GM21619 (cell line): ENCODE measurements at regions not wholly inside any gene's neighbourhood (a gene's known extent, or its start where the extent isn't known, plus 50 kb on each side); places are given as distances from the start of the nearest gene placed in this dataset.
"Not testable (repeated sequence)": the region's sequence is repeated elsewhere in the genome, so short reads cannot be mapped to it uniquely, and the experiment has no call there.

Experiments
- ATAC-seq: cut with Tn5 transposase; IDR thresholded peaks from one replicate; pipeline ENCODE4 v1.9.1; 2021; ENCODE audit not compliant: unreplicated experiment

DNA sequence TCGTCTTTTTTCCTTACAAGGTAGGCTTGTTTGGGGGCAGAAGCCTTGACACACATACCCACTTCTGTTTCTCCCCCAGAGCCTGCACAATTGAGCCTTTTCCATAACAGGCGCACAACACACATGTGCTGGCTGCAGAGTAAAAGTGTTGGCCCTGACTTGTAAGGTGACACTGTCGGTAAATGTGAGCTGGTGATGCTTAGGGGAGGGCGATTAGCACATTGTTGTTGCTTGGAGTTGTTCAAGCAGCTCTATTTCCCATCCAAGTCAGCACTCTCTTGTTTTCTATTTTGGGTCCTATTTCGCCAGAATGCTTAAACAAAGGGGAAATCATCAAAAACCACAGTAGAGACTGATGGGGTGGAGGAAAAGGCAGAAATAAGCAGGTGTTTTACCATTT, 51.9 kb upstream of the PTPRJ start:
- no peak for ATAC-seq

DNA sequence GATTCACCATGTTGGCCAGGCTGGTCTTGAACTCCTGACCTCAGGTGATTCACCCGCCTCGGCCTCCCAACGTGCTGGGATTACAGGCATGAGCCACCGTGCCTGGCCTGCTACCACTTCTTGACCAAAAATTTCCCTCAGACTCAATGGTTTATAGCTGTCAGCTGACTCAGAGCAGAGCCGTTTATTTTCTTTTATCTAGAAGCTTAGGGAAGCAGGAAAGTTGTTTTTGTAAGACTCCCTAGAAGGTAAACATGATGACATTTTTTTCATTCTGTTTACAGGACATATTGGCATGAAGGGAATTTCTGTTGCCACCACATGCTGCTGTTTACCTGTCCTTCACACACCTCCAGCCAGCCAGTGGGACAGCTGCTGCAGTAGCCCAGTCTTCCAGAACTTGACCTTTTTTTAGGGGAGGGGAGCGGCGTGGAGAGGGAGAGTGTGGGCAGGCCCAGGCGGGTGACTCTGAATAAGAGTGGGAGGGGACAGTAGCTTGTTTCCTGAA, 56.1 kb upstream of the PTPRJ start:
- no peak for ATAC-seq

- no peak for ATAC-seq
Measured at GRCh38 chr11:47923667-47924066, 56.7 kb upstream of the PTPRJ start.

DNA sequence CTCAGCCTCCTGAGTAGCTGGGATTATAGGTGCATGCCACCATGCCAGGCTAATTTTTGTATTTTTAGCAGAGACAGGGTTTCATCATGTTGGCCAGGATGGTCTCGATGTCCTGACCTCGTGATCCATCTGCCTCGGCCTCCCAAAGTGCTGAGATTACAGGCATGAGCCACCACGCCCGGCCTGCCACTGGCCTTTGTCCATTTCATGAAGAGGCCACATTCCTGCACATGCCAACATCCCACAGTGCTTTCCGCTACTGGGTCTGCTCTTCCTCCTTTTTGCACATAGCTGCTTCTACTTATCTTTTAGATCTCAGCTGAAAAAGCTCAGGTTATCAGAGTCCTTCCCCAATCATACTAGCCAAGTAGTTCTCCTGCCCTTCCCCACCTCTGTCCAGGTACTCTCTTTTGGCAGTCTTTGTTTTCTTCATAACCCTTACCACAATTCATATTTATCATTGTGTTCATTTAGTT, 59.2 kb upstream of the PTPRJ start:
- ATAC-seq, result not testable (repeated sequence)

- no peak for ATAC-seq
Measured at GRCh38 chr11:47918882-47919495, 61.4 kb upstream of the PTPRJ start.

- ATAC-seq, result no peak
Measured at GRCh38 chr11:47918370-47918690, 62.0 kb upstream of the PTPRJ start.

- no peak for ATAC-seq
Measured at GRCh38 chr11:47917599-47918369, 62.6 kb upstream of the PTPRJ start.

DNA sequence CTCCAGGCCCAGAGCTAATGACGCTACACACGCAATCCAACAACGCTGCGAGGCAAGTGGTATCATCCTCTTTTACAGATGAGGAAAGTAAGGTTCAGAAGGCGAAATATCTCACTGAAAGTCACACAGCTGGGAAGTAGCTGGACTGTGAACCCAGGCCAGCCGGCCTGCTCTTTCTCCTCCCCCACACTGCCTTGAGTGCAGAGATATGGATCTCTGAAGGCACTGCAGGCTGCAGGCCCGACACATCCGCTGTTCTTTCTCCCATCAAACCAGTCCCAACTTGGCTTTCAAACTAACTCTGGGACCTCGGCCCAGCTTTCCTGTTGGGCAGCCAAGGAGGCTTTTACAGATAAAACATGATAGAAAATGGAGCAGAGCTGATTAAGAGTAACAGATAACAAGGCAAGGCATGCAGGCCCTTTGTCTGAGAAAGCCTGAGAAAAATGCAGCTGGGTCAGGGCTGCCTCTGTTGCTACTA, 64.0 kb upstream of the PTPRJ start:
- ATAC-seq, result no peak

- no peak for ATAC-seq
Measured at GRCh38 chr11:47915783-47916182, 64.6 kb upstream of the PTPRJ start.

GRCh38 chr11:47915374-47915773, 65.0 kb upstream of the PTPRJ start:
- ATAC-seq, result no peak

DNA sequence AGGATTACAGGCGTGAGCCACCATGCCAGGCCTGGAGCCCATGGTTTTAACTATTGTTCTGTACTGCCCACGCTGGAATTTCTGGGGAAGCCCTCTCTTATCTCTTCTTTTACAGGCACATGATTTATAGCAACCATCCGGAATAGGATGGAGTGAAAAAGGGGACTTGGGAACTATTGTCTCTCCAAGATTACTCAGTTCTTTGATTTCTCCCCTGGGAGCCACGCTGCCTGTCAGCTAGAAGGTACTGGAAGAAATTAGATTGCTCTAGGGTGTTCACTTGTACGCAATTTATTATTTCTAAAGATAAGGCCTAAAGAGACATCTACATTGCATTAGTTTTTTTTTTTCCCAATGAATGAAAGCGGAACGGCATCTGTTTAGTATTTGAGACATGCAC, 65.6 kb upstream of the PTPRJ start:
- ATAC-seq, result no peak

DNA sequence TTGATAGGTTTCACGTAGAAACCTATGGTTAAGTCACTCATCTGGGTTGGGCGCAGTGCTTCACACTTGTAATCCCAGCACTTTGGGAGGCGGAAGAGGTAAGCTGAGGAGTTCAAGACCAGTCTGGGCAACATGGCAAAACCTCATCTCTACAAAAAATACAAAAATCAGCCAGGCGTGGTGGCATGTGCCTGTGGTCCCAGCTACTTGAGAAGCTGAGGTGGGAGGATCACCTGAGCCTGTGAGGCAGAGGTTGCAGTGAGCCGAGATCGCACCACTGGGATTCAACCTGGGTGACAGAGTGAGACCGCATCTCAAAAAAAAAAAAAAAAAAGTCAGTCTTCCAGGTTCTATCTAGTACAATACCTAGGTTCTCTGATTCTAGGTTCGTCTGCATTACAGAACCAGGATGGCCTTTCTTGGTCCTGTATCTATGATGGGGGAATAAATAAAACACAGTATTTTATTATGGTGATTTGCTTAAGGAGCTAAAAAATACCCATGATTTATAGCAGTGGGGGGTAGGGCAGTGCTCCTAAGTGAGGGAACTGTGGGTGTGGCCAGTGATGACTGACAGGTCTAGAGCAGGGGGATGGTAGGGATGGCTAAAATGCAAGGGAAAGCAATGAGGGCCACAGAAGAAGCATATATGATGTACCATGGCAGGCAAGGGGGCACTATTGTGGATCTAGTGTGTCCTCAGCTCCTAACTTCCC, 65.5 kb upstream of the NUP160 start:
- no peak for ATAC-seq

DNA sequence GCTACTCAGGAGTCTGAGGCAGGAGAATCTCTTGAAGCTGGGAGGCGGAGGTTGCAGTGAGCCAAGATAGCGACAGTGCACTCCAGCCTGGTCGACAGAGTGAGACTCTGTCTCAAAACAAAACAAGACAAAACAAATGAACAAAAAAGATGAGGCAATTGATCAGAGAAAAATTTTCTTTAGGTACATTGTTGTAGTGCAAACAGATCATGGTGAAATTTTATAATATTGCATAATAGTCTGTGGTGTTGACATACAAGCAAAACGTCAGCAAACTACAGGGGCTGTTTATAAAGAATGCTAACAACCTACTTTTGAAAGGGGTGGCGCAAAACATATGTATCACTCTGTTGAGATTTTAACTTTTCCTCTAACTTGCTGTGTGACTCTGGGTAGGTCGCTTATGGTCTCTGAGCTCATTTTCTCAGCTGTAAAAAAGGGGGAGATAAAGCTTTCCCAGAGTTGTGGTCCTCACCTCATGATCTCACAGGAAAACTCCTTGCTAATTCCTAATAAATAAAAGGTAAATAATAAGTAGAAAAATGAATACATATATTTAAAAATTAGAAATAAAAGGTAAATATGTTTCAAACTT, 64.8 kb upstream of the NUP160 start:
- no peak for ATAC-seq

DNA sequence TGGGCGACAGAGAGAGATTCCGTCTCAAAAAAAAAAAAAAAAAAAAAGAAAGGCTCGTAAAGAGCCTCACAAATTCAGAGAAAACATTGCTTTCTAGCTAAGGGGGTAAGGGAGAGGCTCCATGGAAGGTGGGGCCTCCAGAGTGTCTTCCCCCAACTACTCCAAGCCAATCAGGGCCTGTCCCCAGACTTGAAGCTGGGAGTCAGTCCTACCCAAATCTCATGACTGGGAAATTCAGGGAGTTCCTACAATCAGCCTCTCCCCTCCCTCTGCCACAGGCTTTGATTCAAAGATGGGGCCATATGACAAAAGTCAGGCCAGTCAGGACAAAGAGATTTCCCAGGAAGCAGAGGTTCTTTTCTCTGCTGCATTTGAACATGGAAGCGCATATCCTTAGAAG, 63.0 kb upstream of the NUP160 start:
- ATAC-seq, result no peak

DNA sequence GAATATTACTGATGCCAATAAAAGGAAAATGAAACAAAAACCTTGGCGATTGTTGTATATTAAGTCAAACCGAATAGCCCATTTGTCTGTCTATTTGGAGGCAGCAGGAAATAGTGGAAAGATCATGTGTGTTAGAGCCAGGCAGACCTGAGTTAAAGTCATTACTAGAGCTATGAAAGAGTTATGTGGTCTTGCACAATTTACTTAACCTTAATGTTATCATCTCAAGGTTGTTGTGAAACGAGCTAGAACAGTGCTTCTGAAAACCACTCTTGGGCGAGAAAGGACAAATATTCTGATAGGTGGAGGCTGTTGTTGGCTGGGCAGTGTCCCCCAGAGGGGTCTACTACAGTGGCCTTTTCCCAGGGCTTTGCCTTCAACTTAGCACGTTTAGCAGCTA, 60.0 kb upstream of the NUP160 start:
- ATAC-seq, result no peak

DNA sequence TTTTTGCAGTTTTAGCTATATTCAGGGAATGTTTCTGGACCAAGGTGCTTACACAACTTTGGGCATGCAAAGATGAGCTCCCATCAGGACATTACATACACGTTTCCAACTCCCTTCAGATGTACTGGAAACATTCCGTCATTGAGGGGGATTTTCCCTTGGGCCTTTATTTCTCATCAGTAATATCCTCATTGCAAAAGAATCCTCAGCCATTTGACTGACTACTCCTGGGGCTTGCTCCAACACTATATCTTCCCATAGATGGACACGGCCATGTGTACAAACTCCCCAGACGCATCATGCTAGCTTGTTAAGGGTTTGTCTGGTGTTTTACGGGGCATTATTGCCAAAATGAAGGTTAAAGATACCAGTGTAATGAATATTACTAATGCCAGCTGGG, 59.3 kb upstream of the NUP160 start:
- no peak for ATAC-seq

- no peak for ATAC-seq
Measured at GRCh38 chr11:47906066-47906465, 57.9 kb upstream of the NUP160 start.

DNA sequence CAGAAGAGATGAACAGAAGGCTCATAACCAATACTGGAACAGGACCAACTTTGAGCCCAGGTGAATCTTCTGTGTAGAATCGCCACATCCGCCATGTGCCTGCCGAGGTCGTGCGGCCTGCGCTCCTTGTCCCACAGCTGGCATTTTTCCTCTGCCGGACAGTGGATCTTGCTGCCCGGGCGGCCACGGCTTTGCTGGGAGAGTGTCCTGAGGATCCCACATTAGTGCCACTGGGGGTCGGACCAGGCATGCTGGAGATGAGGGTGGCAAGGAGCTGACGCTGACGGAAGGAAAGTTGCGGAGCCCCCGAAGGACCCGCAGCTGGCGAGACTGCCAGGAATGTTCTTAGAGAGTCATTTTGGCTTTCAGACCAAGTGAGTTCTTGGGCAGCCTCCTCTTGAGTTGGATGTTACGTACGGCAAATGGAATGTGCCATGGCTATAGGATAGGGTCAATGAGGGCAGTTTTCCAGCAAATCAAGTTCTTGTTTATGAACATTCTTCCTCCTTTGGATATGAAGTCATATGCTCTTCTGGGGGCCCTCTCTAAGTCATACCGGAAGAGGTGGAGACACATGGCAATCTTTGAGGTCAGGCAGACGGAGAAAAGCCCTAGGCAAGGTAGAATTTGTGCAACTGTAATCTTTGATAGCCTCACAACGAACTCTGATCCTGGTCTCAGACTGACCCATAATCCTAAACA, 57.4 kb upstream of the NUP160 start:
- ATAC-seq, result no peak

DNA sequence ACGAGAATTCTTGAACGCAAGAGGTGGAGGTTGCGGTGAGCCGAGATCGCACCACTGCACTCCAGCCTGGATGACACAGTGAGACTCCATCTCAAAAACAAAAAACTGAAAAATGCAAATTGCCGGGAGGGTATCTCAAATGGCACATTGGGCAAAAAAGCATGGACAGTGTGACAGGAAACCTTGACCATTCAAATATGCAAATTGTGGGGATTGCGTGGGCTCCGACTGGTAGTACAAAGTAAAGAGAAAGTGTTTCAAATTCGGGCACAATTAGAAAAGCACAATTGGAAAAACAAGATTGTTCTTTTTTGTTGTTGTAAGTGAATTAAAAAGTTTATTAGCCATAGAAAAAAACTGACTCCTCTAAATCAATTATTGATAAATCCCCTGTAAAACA, 56.7 kb upstream of the NUP160 start:
- ATAC-seq, result no peak

GRCh38 chr11:47904048-47904447, 55.9 kb upstream of the NUP160 start:
- no peak for ATAC-seq

GRCh38 chr11:47899801-47900200, 51.7 kb upstream of the NUP160 start:
- peak; percentile 97 for ATAC-seq
